H1 (cell line): ENCODE measurements at regions not wholly inside any gene's neighbourhood (a gene's known extent, or its start where the extent isn't known, plus 50 kb on each side); places are given as distances from the start of the nearest gene placed in this dataset.

Source experiments
- CTCF ChIA-PET: fragments of 300-600 bp; sonication (Branson Sonifier 250); formaldehyde crosslinking; loops from one replicate; lab custom pipeline; 2021; ENCODE audit not compliant: partially characterized antibody; lab: Charles Lee
- POLR2A ChIA-PET: fragments of 300-600 bp; sonication (Branson Sonifier 250); formaldehyde crosslinking; loops from one replicate; lab custom pipeline; 2021; ENCODE audit warnings: inconsistent platforms; ENCODE audit not compliant: partially characterized antibody; lab: Charles Lee
- DNase-seq, 2 experiments: peaks; one replicate each; pipeline versions ENCODE4 v3.0.0 to v3.0.0-alpha.2; 2010 to 2022; ENCODE audit warnings: low spot score in 2 of 2, low read depth in 1 of 2, mixed read lengths in 1 of 2
- FAIRE-seq: peaks from 2 replicates; lab custom pipeline; 2011; peaks lifted over from hg19 to GRCh38; lab: Jason Lieb, UNC
- H2AFZ ChIP-seq: 2 replicates; pipeline ENCODE4 v1.8.1; 2012; ENCODE audit warnings: low read length, inconsistent platforms
- H2AK5ac ChIP-seq: 2 replicates; pipeline ENCODE4 v1.6.1; 2013; ENCODE audit warnings: low read depth, low read length
- H2BK120ac ChIP-seq: replicated peaks from 2 replicates; pipeline ENCODE3; 2013; ENCODE audit warnings: low read depth, low read length, inconsistent platforms
- H2BK12ac ChIP-seq: 2 replicates; pipeline ENCODE4 v1.6.1; 2013; ENCODE audit warnings: low read depth, low read length
- H2BK15ac ChIP-seq: 2 replicates; pipeline ENCODE4 v1.6.1; 2013; ENCODE audit warnings: low read length
- H2BK20ac ChIP-seq: 2 replicates; pipeline ENCODE4 v1.6.1; 2013; ENCODE audit warnings: low read length
- H2BK5ac ChIP-seq: 2 replicates; pipeline ENCODE4 v1.6.1; 2013; ENCODE audit warnings: low read depth, low read length
- H3K14ac ChIP-seq: 2 replicates; pipeline ENCODE4 v1.6.1; 2013; ENCODE audit warnings: inconsistent platforms; ENCODE audit not compliant: insufficient read length
- H3K18ac ChIP-seq: 2 replicates; pipeline ENCODE4 v1.6.1; 2013; ENCODE audit warnings: low read length; ENCODE audit errors: extremely low read depth
- H3K23ac ChIP-seq: 2 replicates; pipeline ENCODE4 v1.6.1; 2013; ENCODE audit warnings: inconsistent platforms; ENCODE audit not compliant: insufficient read length
- H3K23me2 ChIP-seq: 2 replicates; pipeline ENCODE4 v1.6.1; 2013; ENCODE audit warnings: low read depth, low read length
- H3K27ac ChIP-seq: 2 replicates; pipeline ENCODE4 v1.6.1; 2011; ENCODE audit warnings: low read depth, low read length, inconsistent platforms
- H3K27me3 ChIP-seq, 4 experiments: replicated peaks in 1 of 4; 1 replicate in 1 of 4; 2 replicates in 3 of 4; pipeline versions ENCODE4 v1.6.1 to v1.8.1; 2011 to 2013; ENCODE audit warnings: low read length in 3 of 4, mild to moderate bottlenecking in 3 of 4, inconsistent platforms in 2 of 4, mixed read lengths in 2 of 4, moderate library complexity in 1 of 4; ENCODE audit not compliant: control insufficient read depth in 3 of 4, insufficient read depth in 3 of 4; ENCODE audit errors: extremely low read depth in 1 of 4
- H3K36me3 ChIP-seq, 4 experiments: 2 replicates each; pipeline versions ENCODE4 v1.6.1 to v1.8.1; 2011 to 2013; ENCODE audit warnings: mild to moderate bottlenecking in 4 of 4, low read length in 3 of 4, moderate library complexity in 2 of 4, control low read depth in 1 of 4, inconsistent platforms in 1 of 4; ENCODE audit not compliant: insufficient read depth in 4 of 4, control insufficient read depth in 2 of 4
- H3K4ac ChIP-seq: replicated peaks from 2 replicates; pipeline ENCODE3; 2013; ENCODE audit warnings: low read length, low read depth, mixed read lengths, inconsistent platforms; ENCODE audit not compliant: insufficient read length
- H3K4me1 ChIP-seq, 4 experiments: replicated peaks in 1 of 4; 1 replicate in 1 of 4; 2 replicates in 3 of 4; pipeline versions ENCODE4 v1.6.1 to v1.8.1; 2011 to 2013; ENCODE audit warnings: low read length in 3 of 4, inconsistent platforms in 2 of 4, mixed read lengths in 1 of 4; ENCODE audit not compliant: insufficient read depth in 4 of 4, control insufficient read depth in 3 of 4
- H3K4me2 ChIP-seq, 2 experiments: 2 replicates each; pipeline versions ENCODE4 v1.6.1 to v1.8.1; 2011 to 2013; ENCODE audit warnings: low read depth in 2 of 2, low read length in 2 of 2, control low read depth in 1 of 2, inconsistent platforms in 1 of 2, mild to moderate bottlenecking in 1 of 2; ENCODE audit not compliant: insufficient read depth in 1 of 2
- H3K4me3 ChIP-seq, 4 experiments: fragments of 200-600, 300-600 bp in 1 of 4; sonication (generic), shearing (Covaris generic), sonication (Bioruptor Twin) in 1 of 4; 2 replicates each; pipeline versions ENCODE4 v1.5.1 to v1.8.1; 2011 to 2016; ENCODE audit warnings: low read length in 4 of 4, low read depth in 3 of 4, control low read depth in 2 of 4, inconsistent platforms in 2 of 4, mild to moderate bottlenecking in 2 of 4, mixed read lengths in 1 of 4, moderate library complexity in 1 of 4; ENCODE audit not compliant: insufficient read depth in 2 of 4; ENCODE audit errors: extremely low read depth in 1 of 4
- H3K56ac ChIP-seq: replicated peaks from 2 replicates; pipeline ENCODE3; 2013; ENCODE audit warnings: low read depth, mild to moderate bottlenecking, mixed read lengths, low read length, inconsistent platforms; ENCODE audit not compliant: insufficient read length
- H3K79me1 ChIP-seq: 2 replicates; pipeline ENCODE4 v1.6.1; 2013; ENCODE audit warnings: low read depth, low read length, control low read depth
- H3K79me2 ChIP-seq, 2 experiments: 2 replicates each; pipeline versions ENCODE4 v1.6.1 to v1.8.1; 2012 to 2013; ENCODE audit warnings: low read length in 2 of 2, mild to moderate bottlenecking in 2 of 2, inconsistent platforms in 1 of 2; ENCODE audit not compliant: insufficient read depth in 2 of 2, control insufficient read depth in 1 of 2
- H3K9ac ChIP-seq, 4 experiments: replicated peaks in 1 of 4; 1 replicate in 1 of 4; 2 replicates in 3 of 4; pipeline versions ENCODE4 v1.6.1 to v1.8.1; 2011 to 2013; ENCODE audit warnings: low read depth in 3 of 4, low read length in 3 of 4, control low read depth in 2 of 4, mild to moderate bottlenecking in 2 of 4, moderate library complexity in 2 of 4, inconsistent platforms in 1 of 4; ENCODE audit errors: extremely low read depth in 1 of 4
- H3K9me3 ChIP-seq, 2 experiments: 2 replicates each; pipeline versions ENCODE4 v1.6.1 to v1.8.1; 2012 to 2013; ENCODE audit warnings: mild to moderate bottlenecking in 2 of 2, moderate library complexity in 2 of 2, control low read depth in 1 of 2, inconsistent platforms in 1 of 2, low read depth in 1 of 2, low read length in 1 of 2, mixed read lengths in 1 of 2; ENCODE audit not compliant: insufficient read depth in 2 of 2
- H4K20me1 ChIP-seq, 2 experiments: replicated peaks in 1 of 2; 2 replicates each; pipeline versions ENCODE3 to v1.8.1; 2011 to 2013; ENCODE audit warnings: inconsistent platforms in 2 of 2, low read length in 2 of 2, mild to moderate bottlenecking in 1 of 2; ENCODE audit not compliant: insufficient read depth in 2 of 2, control insufficient read depth in 1 of 2
- H4K5ac ChIP-seq: 2 replicates; pipeline ENCODE4 v1.6.1; 2013; ENCODE audit warnings: low read length, low read depth, mixed read lengths, inconsistent platforms; ENCODE audit not compliant: insufficient read length
- H4K8ac ChIP-seq: 2 replicates; pipeline ENCODE4 v1.8.0; 2013; ENCODE audit warnings: mild to moderate bottlenecking, moderate library complexity, low read length, inconsistent platforms; ENCODE audit not compliant: insufficient read depth; ENCODE audit errors: extremely low read depth
- H4K91ac ChIP-seq: replicated peaks from 2 replicates; pipeline ENCODE3; 2013; ENCODE audit warnings: low read length, mixed read lengths, inconsistent platforms; ENCODE audit not compliant: insufficient read length
- CHD2 ChIP-seq: IDR thresholded peaks from 2 replicates; pipeline ENCODE4 v1.6.1; 2012; ENCODE audit warnings: low read length, improper control_type of control experiment
- FOSL1 ChIP-seq: IDR thresholded peaks from 2 replicates; pipeline ENCODE4 v1.6.1; 2011; ENCODE audit warnings: mild to moderate bottlenecking, low read depth, low read length, moderate library complexity; ENCODE audit not compliant: insufficient read depth
- MAX ChIP-seq: IDR thresholded peaks from 2 replicates; pipeline ENCODE4 v1.6.1; 2012; ENCODE audit warnings: inconsistent platforms
- WGBS, 2 experiments: shearing (Covaris generic) in 1 of 2; methylation state at CpG; one replicate each; pipeline versions ENCODE4 v1.1.6 to v1.1.7; 2013 to 2015; ENCODE audit warnings: low lambda C conversion rate in 2 of 2, mixed read lengths in 2 of 2, inconsistent platforms in 1 of 2, low coverage in 1 of 2, missing lambda C conversion rate in 1 of 2; ENCODE audit not compliant: insufficient replicate concordance in 2 of 2, insufficient coverage in 1 of 2, insufficient read length in 1 of 2; ENCODE audit errors: extremely low coverage in 1 of 2, missing lambda C conversion rate in 1 of 2; 5-methylcytosine and 5-hydroxymethylcytosine counted together

- Histone ChIP-seq H3K79me1 (no peaks in the 10 kb centered on the region), H2AK5ac (no peak overlapping the region), H3K23ac (no peak overlapping the region), H3K56ac (no peak overlapping the region), H2BK120ac (no peak overlapping the region), H3K4ac (no peak overlapping the region), H3K9ac (no peak overlapping the region), H3K4me1 (no peaks in the 10 kb centered on the region), H4K20me1 (no peaks in the 10 kb centered on the region), H3K23me2 (no peaks in the 10 kb centered on the region), H2AFZ (no peak overlapping the region), H3K36me3 (no peaks in the 10 kb centered on the region), H3K27me3 (no peaks in the 10 kb centered on the region), H4K8ac (no peak overlapping the region), H3K79me2 (no peaks in the 10 kb centered on the region), H3K4me2 (no peak overlapping the region), H2BK15ac (no peak overlapping the region), H3K9me3 (peaks cover 16 to 20% of the 10 kb centered on the region in 2 experiments), H2BK5ac (no peak overlapping the region), H4K5ac (no peak overlapping the region), H2BK12ac (no peak overlapping the region), H3K18ac (no peak overlapping the region), H3K27ac (no peak overlapping the region), H2BK20ac (no peak overlapping the region), H4K91ac (no peak overlapping the region), H3K4me3 (no peak overlapping the region), H3K14ac (no peak overlapping the region)
- CTCF ChIA-PET: interaction anchor here (0.8 to 1.1 kb wide), 3 partner anchors 12 to 309 kb away, joined by 3 to 5 read pairs (median 4); no protein-coding TSS in a partner anchor
- WGBS, 2 experiments: 100% methylated on average over 2 of the region's 2 CpGs; no CpG with 5 or more reads in 1 of the 2 experiments
- POLR2A ChIA-PET: no interaction called here
- no peak for DNase-seq
- no peak for TF ChIP-seq CHD2
- no peak for TF ChIP-seq MAX
- TF ChIP-seq FOSL1: no peak
- FAIRE-seq: no peak
These were observed 555.4 kb downstream of the NPHP4 start for GRCh38 chr1:5436808-5437207.
